ENCODE measurements at regions not wholly inside any gene's neighbourhood (a gene's known extent, or its start where the extent isn't known, plus 50 kb on each side); places are given as distances from the start of the nearest gene placed in this dataset.

- H3K4ac ChIP-seq (ENCODE audit: low read depth, low read length), result no peak overlapping the region
- no peaks in the 10 kb centered on the region for H3K9me1 ChIP-seq (ENCODE audit: insufficient read depth, low read length)
- H3K4me3 ChIP-seq (ENCODE audit: insufficient read depth, low read depth, low read length), result no peak overlapping the region
- dilution Hi-C loops (cut with HindIII; ENCODE audit: low sequenced_read_pairs, unreplicated experiment), result no loop called here
- H3K4me1 ChIP-seq (ENCODE audit: control insufficient read depth, insufficient read depth, low read length), result no peaks in the 10 kb centered on the region
- no peak overlapping the region for H2BK120ac ChIP-seq (ENCODE audit: low read depth, low read length)
- H3K23ac ChIP-seq (ENCODE audit: low read depth, low read length), result no peak overlapping the region
- WGBS, 2 experiments (ENCODE audit: extremely low coverage in 2 of 2, insufficient read length in 1 of 2), result no CpG with 5 or more reads among the region's 2 CpGs
- H3K27ac ChIP-seq (ENCODE audit: insufficient read depth, low read length), result no peak overlapping the region
- H3K4me2 ChIP-seq (ENCODE audit: low read depth, low read length), result no peak overlapping the region
- DNase-seq (no peak), ATAC-seq (ENCODE audit: low read depth) (no peak)
- ChIA-PET CTCF (no interaction called here), POLR2A (ENCODE audit: unreplicated experiment) (no interaction called here)
- H4K5ac ChIP-seq (ENCODE audit: low read depth, low read length), result no peak overlapping the region
- H3K9ac ChIP-seq (ENCODE audit: low read depth, low read length), result no peak overlapping the region
- no peak overlapping the region for H4K91ac ChIP-seq (ENCODE audit: insufficient read depth, low read depth, low read length)
- no peak overlapping the region for H4K8ac ChIP-seq (ENCODE audit: low read depth in 2 of 2, low read length in 2 of 2)
- H3K14ac ChIP-seq (replicated peaks; ENCODE audit: low read depth, low read length), result no peak overlapping the region
- no peak overlapping the region for H3K56ac ChIP-seq (ENCODE audit: extremely low read depth, insufficient read depth, low read length)
- H2AK9ac ChIP-seq (replicated peaks; ENCODE audit: low read depth, low read length, poor library complexity), result no peak overlapping the region
- H2AK5ac ChIP-seq (ENCODE audit: low read depth, low read length), result no peak overlapping the region
- intact Hi-C loops (cut with micrococcal nuclease), result loop anchor here (10.0 kb wide), 1 partner anchor 335 kb away; no protein-coding TSS in a partner anchor
- no peaks in the 10 kb centered on the region for H3K36me3 ChIP-seq (ENCODE audit: control insufficient read depth, insufficient read depth, low read length)
- H4K20me1 ChIP-seq (ENCODE audit: insufficient read depth, low read length), result no peaks in the 10 kb centered on the region
- no peak overlapping the region for H2BK5ac ChIP-seq (ENCODE audit: low read depth, low read length, poor library complexity, severe bottlenecking)
- H3K79me1 ChIP-seq (ENCODE audit: low read depth in 1 of 2, low read length in 2 of 2), result no peaks in the 10 kb centered on the region
- H3K18ac ChIP-seq (ENCODE audit: low read depth, low read length), result no peak overlapping the region
- H2BK15ac ChIP-seq (ENCODE audit: low read depth, low read length), result no peak overlapping the region
- BruUV-seq (replicated peaks), result no TSS peak
- no peaks in the 10 kb centered on the region for H3K27me3 ChIP-seq (ENCODE audit: control insufficient read depth, insufficient read depth, low read length)
- TF ChIP-seq, protein P1, sequence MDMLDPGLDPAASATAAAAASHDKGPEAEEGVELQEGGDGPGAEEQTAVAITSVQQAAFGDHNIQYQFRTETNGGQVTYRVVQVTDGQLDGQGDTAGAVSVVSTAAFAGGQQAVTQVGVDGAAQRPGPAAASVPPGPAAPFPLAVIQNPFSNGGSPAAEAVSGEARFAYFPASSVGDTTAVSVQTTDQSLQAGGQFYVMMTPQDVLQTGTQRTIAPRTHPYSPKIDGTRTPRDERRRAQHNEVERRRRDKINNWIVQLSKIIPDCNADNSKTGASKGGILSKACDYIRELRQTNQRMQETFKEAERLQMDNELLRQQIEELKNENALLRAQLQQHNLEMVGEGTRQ (IDR thresholded peaks at IDR 0.05; ENCODE audit: low read depth, low read length), result no peak
- TF ChIP-seq RCOR1 (IDR thresholded peaks at IDR 0.05; ENCODE audit: insufficient replicate concordance, low read length), result no peak
- TF ChIP-seq SMC3 (IDR thresholded peaks at IDR 0.05; ENCODE audit: low read depth, low read length), result no peak
- no peak for TF ChIP-seq NFE2L2 (IDR thresholded peaks at IDR 0.05; ENCODE audit: low read depth, low read length)
- TF ChIP-seq CTCF (conservative IDR thresholded peaks at IDR 0.05; ENCODE audit: low read depth, low read length), result no peak
- H3K9me3 ChIP-seq (ENCODE audit: control insufficient read depth, insufficient read depth, low read length), result no peaks in the 10 kb centered on the region
- no peak overlapping the region for H2AFZ ChIP-seq (replicated peaks; ENCODE audit: low read length, poor library complexity)
- in situ Hi-C loops (cut with MboI; ENCODE audit: low sequenced_read_pairs), result no loop called here
- H2BK20ac ChIP-seq (ENCODE audit: low read depth, low read length), result no peak overlapping the region
Measured at GRCh38 chr1:177609953-177610352, 359.9 kb downstream of the SEC16B start.
